HL-60 (cell line): ENCODE measurements at regions not wholly inside any gene's neighbourhood (a gene's known extent, or its start where the extent isn't known, plus 50 kb on each side); places are given as distances from the start of the nearest gene placed in this dataset.

ENCODE experiments used
- DNase-seq, 2 experiments: peaks; one replicate each; pipeline ENCODE4 v3.0.0-alpha.2; 2010 to 2020; ENCODE audit warnings: low read depth in 1 of 2, low spot score in 1 of 2
- H3K27ac ChIP-seq: fragments of 250-450 bp; sonication (Bioruptor Pico); replicated peaks from 2 replicates; pipeline ENCODE4 v1.5.1; 2020; ENCODE audit warnings: mild to moderate bottlenecking, moderate library complexity
- H3K27me3 ChIP-seq: fragments of 250-450 bp; sonication (Bioruptor Pico); 2 replicates; pipeline ENCODE4 v1.5.1; 2021; ENCODE audit warnings: mild to moderate bottlenecking, moderate library complexity; ENCODE audit not compliant: insufficient read depth, poor library complexity, severe bottlenecking
- H3K4me3 ChIP-seq: replicated peaks from 2 replicates; pipeline ENCODE4 v1.5.1; 2011; ENCODE audit warnings: mild to moderate bottlenecking, control low read depth, low read length; ENCODE audit not compliant: insufficient read depth
- CTCF ChIP-seq: IDR thresholded peaks from one replicate; pipeline ENCODE4 v1.5.1; 2011; ENCODE audit warnings: low read length, control low read depth, inconsistent platforms; ENCODE audit not compliant: insufficient read depth
- GABPA ChIP-seq: IDR thresholded peaks from 2 replicates; pipeline ENCODE4 v1.6.1; 2012; ENCODE audit warnings: low read depth
- POLR2AphosphoS5 ChIP-seq: IDR thresholded peaks from 2 replicates; pipeline ENCODE4 v1.6.1; 2012; ENCODE audit warnings: low read depth
- REST ChIP-seq: IDR thresholded peaks from 2 replicates; pipeline ENCODE4 v1.6.1; 2012; ENCODE audit warnings: low read depth; ENCODE audit not compliant: insufficient replicate concordance
- SPI1 ChIP-seq: IDR thresholded peaks from 2 replicates; pipeline ENCODE4 v1.6.1; 2012; ENCODE audit warnings: low read depth, mild to moderate bottlenecking, borderline replicate concordance

DNA sequence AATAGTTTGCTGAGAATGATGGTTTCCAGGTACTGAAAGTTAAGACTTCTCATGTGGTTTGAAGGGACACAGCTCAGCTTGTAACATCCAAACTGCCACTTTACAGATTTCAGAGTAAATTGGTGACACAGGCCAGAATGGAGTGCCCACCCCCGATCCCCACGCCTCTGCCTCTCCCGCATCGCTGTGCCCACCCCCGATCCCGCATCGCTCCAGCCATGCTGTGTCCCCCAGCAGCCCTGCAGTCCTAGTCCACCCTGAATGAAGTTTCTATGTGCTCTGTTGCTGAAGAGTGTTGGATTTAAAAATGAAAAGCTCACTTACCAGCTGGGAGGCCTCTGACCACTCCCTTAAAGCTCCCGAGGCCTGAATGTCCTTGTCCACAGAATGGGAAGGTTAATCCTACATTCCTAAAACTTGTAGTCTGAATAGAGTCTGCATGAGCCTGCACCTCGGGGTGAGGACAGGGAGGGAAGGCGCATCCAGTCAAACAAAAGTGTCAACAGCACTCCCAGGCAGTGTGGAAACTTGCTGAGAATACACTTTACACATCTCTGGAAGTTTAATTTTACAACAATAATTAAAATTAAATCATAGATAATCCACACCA, 176.4 kb upstream of the ID2 start:
- no peaks in the 10 kb centered on the region for H3K27me3 ChIP-seq
- no peak for DNase-seq
- TF ChIP-seq SPI1 (no peak), CTCF (no peak), REST (no peak)

GRCh38 chr2:8506746-8507145, 175.1 kb upstream of the ID2 start:
- TF ChIP-seq CTCF (no peak), GABPA (no peak), REST (no peak), SPI1 (no peak), POLR2AphosphoS5 (no peak)
- Histone ChIP-seq H3K27ac (no peak overlapping the region), H3K4me3 (no peak overlapping the region), H3K27me3 (no peaks in the 10 kb centered on the region)
- DNase-seq = no peak

More for the DNA sequence above, 176.4 kb upstream of the ID2 start:
- H3K27ac ChIP-seq = no peak overlapping the region
- no peak overlapping the region for H3K4me3 ChIP-seq

DNA sequence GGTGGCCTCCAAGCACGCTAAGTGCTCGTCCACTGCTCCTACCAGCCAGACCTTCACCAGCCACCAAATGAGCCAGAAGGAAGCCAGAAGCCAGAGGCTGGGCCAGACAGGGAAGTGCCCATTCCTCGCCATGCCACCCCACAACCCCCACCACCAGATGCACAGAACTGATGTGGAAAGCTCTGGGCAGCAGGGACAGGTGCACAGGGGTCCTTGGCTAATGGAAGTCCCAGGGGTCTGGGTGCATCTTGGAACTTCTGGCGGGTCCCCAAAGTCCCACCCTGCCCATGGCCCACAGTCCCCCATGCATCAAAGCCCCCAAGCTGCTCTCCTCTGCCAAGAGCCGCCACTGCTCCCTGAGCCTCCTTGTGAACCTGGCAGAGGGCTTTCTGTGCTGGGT, 173.1 kb upstream of the ID2 start:
- DNase-seq = no peak
- TF ChIP-seq POLR2AphosphoS5 (no peak), CTCF (no peak), SPI1 (no peak), REST (no peak), GABPA (no peak)
- Histone ChIP-seq H3K27me3 (no peaks in the 10 kb centered on the region), H3K27ac (no peak overlapping the region), H3K4me3 (no peak overlapping the region)
